IMR-90 (cell line): ENCODE measurements at regions not wholly inside any gene's neighbourhood (a gene's known extent, or its start where the extent isn't known, plus 50 kb on each side); places are given as distances from the start of the nearest gene placed in this dataset.

Experiments used
- ATAC-seq: fragments of 200-7000 bp; cut with Tn5 transposase; 2 replicates; pipeline ENCODE4 v1.9.1; 2020; ENCODE audit warnings: low read depth, mild to moderate bottlenecking, moderate library complexity
- BruUV-seq: library from RNA; stranded (reverse); fragments of 400-500 nt; replicated peaks from 2 replicates; lab custom pipeline; 2021; lab: Mats Ljungman, UMichigan
- CTCF ChIA-PET: fragments of 300-600 bp; formaldehyde crosslinking; extraction: SDS; loops from one replicate; lab custom pipeline; 2021; ENCODE audit warnings: antibody characterized with exemption; lab: Yijun Ruan, JAX
- POLR2A ChIA-PET: fragments of 300-600 bp; sonication (Branson Sonifier 250); formaldehyde crosslinking; loops from one replicate; lab custom pipeline; 2022; ENCODE audit warnings: antibody characterized with exemption; ENCODE audit not compliant: unreplicated experiment; lab: Charles Lee
- DNase-seq: peaks from one replicate; pipeline ENCODE4 v3.0.0; 2013
- H2AFZ ChIP-seq: replicated peaks from 2 replicates; pipeline ENCODE3; 2013; ENCODE audit warnings: low read length, mild to moderate bottlenecking; ENCODE audit not compliant: poor library complexity
- H2AK5ac ChIP-seq: 2 replicates; pipeline ENCODE4 v1.6.1; 2013; ENCODE audit warnings: low read depth, low read length, inconsistent platforms
- H2AK9ac ChIP-seq: replicated peaks from 2 replicates; pipeline ENCODE3; 2013; ENCODE audit warnings: mild to moderate bottlenecking, low read depth, low read length, moderate library complexity; ENCODE audit not compliant: poor library complexity
- H2BK120ac ChIP-seq: 2 replicates; pipeline ENCODE4 v1.6.1; 2013; ENCODE audit warnings: low read depth, low read length, inconsistent platforms
- H2BK15ac ChIP-seq: 3 replicates; pipeline ENCODE4 v1.6.1; 2013; ENCODE audit warnings: low read depth, low read length, inconsistent platforms
- H2BK20ac ChIP-seq: 2 replicates; pipeline ENCODE4 v1.6.1; 2013; ENCODE audit warnings: low read depth, mild to moderate bottlenecking, inconsistent platforms, low read length, moderate library complexity
- H2BK5ac ChIP-seq: 2 replicates; pipeline ENCODE4 v1.6.1; 2013; ENCODE audit warnings: mild to moderate bottlenecking, low read depth, low read length, inconsistent platforms; ENCODE audit not compliant: poor library complexity, severe bottlenecking
- H3K14ac ChIP-seq: replicated peaks from 2 replicates; pipeline ENCODE4 v1.6.1; 2013; ENCODE audit warnings: low read depth, low read length, inconsistent platforms
- H3K18ac ChIP-seq: 2 replicates; pipeline ENCODE4 v1.6.1; 2013; ENCODE audit warnings: low read depth, low read length, control low read depth
- H3K23ac ChIP-seq: 2 replicates; pipeline ENCODE4 v1.6.1; 2013; ENCODE audit warnings: low read depth, low read length, inconsistent platforms
- H3K27ac ChIP-seq: 2 replicates; pipeline ENCODE4 v1.5.1; 2013; ENCODE audit warnings: mild to moderate bottlenecking, control low read depth, low read length; ENCODE audit not compliant: insufficient read depth
- H3K27me3 ChIP-seq: 2 replicates; pipeline ENCODE4 v1.6.1; 2013; ENCODE audit warnings: low read length; ENCODE audit not compliant: control insufficient read depth, insufficient read depth
- H3K36me3 ChIP-seq: 2 replicates; pipeline ENCODE4 v1.6.1; 2013; ENCODE audit warnings: low read length, mixed read lengths; ENCODE audit not compliant: control insufficient read depth, insufficient read depth
- H3K4ac ChIP-seq: 2 replicates; pipeline ENCODE4 v1.6.1; 2013; ENCODE audit warnings: low read depth, low read length, inconsistent platforms
- H3K4me1 ChIP-seq: 2 replicates; pipeline ENCODE4 v1.6.1; 2013; ENCODE audit warnings: low read length, mixed read lengths; ENCODE audit not compliant: control insufficient read depth, insufficient read depth
- H3K4me2 ChIP-seq: 2 replicates; pipeline ENCODE4 v1.6.1; 2013; ENCODE audit warnings: low read depth, mild to moderate bottlenecking, control low read depth, low read length, moderate library complexity
- H3K4me3 ChIP-seq: 2 replicates; pipeline ENCODE4 v1.5.1; 2013; ENCODE audit warnings: low read depth, mild to moderate bottlenecking, control low read depth, low read length, moderate library complexity; ENCODE audit not compliant: insufficient read depth
- H3K56ac ChIP-seq: 2 replicates; pipeline ENCODE4 v1.6.1; 2013; ENCODE audit warnings: low read length, inconsistent platforms; ENCODE audit not compliant: insufficient read depth; ENCODE audit errors: extremely low read depth
- H3K79me1 ChIP-seq, 2 experiments: 2 replicates each; pipeline ENCODE4 v1.6.1; 2013; ENCODE audit warnings: low read length in 2 of 2, inconsistent platforms in 1 of 2, low read depth in 1 of 2
- H3K9ac ChIP-seq: 2 replicates; pipeline ENCODE4 v1.6.1; 2013; ENCODE audit warnings: low read depth, low read length, control low read depth
- H3K9me1 ChIP-seq: 2 replicates; pipeline ENCODE4 v1.6.1; 2013; ENCODE audit warnings: low read length, inconsistent platforms; ENCODE audit not compliant: insufficient read depth
- H3K9me3 ChIP-seq: 2 replicates; pipeline ENCODE4 v1.6.1; 2013; ENCODE audit warnings: low read length; ENCODE audit not compliant: control insufficient read depth, insufficient read depth
- H4K20me1 ChIP-seq: 2 replicates; pipeline ENCODE4 v1.6.1; 2013; ENCODE audit warnings: low read length, inconsistent platforms; ENCODE audit not compliant: insufficient read depth
- H4K5ac ChIP-seq: 2 replicates; pipeline ENCODE4 v1.6.1; 2013; ENCODE audit warnings: mild to moderate bottlenecking, low read depth, low read length, control low read depth
- H4K8ac ChIP-seq, 2 experiments: 2 replicates each; pipeline ENCODE4 v1.6.1; 2013; ENCODE audit warnings: low read depth in 2 of 2, low read length in 2 of 2, control low read depth in 1 of 2, inconsistent platforms in 1 of 2
- H4K91ac ChIP-seq: 2 replicates; pipeline ENCODE4 v1.6.1; 2013; ENCODE audit warnings: low read depth, low read length, inconsistent platforms; ENCODE audit not compliant: insufficient read depth
- CEBPB ChIP-seq: IDR thresholded peaks from 2 replicates; pipeline ENCODE4 v1.6.1; 2012; ENCODE audit warnings: low read depth, low read length, improper control_type of control experiment
- FOS ChIP-seq: fragments of 150-350 bp; IDR thresholded peaks from 2 replicates; pipeline ENCODE4 v1.6.1; 2016; ENCODE audit warnings: low read depth, low read length
- RFX5 ChIP-seq: IDR thresholded peaks from 2 replicates; pipeline ENCODE4 v1.8.0; 2012; ENCODE audit warnings: low read depth, mild to moderate bottlenecking, low read length, moderate library complexity
- dilution Hi-C: fragments of 300-500 bp; cut with HindIII; formaldehyde crosslinking; loops from one replicate; pipeline ENCODE4 v1.14.3; 2018; ENCODE audit warnings: low sequenced_read_pairs; ENCODE audit not compliant: unreplicated experiment
- in situ Hi-C: fragments of 300-500 bp; cut with MboI; formaldehyde crosslinking; loops from 3 replicates; pipeline ENCODE4 v1.14.3; 2019; ENCODE audit warnings: low sequenced_read_pairs, inconsistent platforms, mixed read lengths
- intact Hi-C: fragments of 100-400 bp; cut with micrococcal nuclease; formaldehyde crosslinking; loops from 2 replicates; pipeline ENCODE4 v1.10.0; 2022

GRCh38 chr10:29720149-29720548 is 85.4 kb upstream of the SVIL start:
- H3K18ac ChIP-seq: no peak overlapping the region
- ChIA-PET POLR2A (no interaction called here), CTCF (no interaction called here)
- no peak overlapping the region for H2BK15ac ChIP-seq
- H3K4me2 ChIP-seq: no peak overlapping the region
- in situ Hi-C loops: no loop called here
- peaks cover 31 to 58% of the 10 kb centered on the region in 2 experiments for H3K79me1 ChIP-seq
- no peak overlapping the region for H3K4ac ChIP-seq
- dilution Hi-C loops: no loop called here
- H4K91ac ChIP-seq: no peak overlapping the region
- H2AK5ac ChIP-seq: no peak overlapping the region
- H2AK9ac ChIP-seq: no peak overlapping the region
- DNase-seq: no peak
- H2BK20ac ChIP-seq: no peak overlapping the region
- H3K9me3 ChIP-seq: peaks cover 7% of the 10 kb centered on the region
- H3K4me3 ChIP-seq: no peak overlapping the region
- H3K27ac ChIP-seq: no peak overlapping the region
- no peak overlapping the region for H3K56ac ChIP-seq
- H4K20me1 ChIP-seq: peaks cover 41% of the 10 kb centered on the region
- TF ChIP-seq FOS (no peak), CEBPB (no peak), RFX5 (no peak)
- ATAC-seq: no peak
- peaks cover 7% of the 10 kb centered on the region for H3K4me1 ChIP-seq
- H2AFZ ChIP-seq: no peak overlapping the region
- H3K23ac ChIP-seq: no peak overlapping the region
- intact Hi-C loops: no loop called here
- no peak overlapping the region for H3K9ac ChIP-seq
- H3K9me1 ChIP-seq: peaks cover 6% of the 10 kb centered on the region
- H3K27me3 ChIP-seq: no peaks in the 10 kb centered on the region
- H4K5ac ChIP-seq: no peak overlapping the region
- no peaks in the 10 kb centered on the region; the same call in 1 of the 2 replicates for H3K36me3 ChIP-seq
- H4K8ac ChIP-seq: no peak overlapping the region
- no peak overlapping the region for H2BK120ac ChIP-seq
- no peak overlapping the region for H3K14ac ChIP-seq
- no peak overlapping the region for H2BK5ac ChIP-seq
- BruUV-seq: no TSS peak
